HepG2 (cell line): ENCODE measurements at regions not wholly inside any gene's neighbourhood (a gene's known extent, or its start where the extent isn't known, plus 50 kb on each side); places are given as distances from the start of the nearest gene placed in this dataset.

Experiments used
- ATAC-seq: fragments of 200-7000 bp; cut with Tn5 transposase; 3 replicates; pipeline ENCODE4 v1.9.1; 2020; ENCODE audit warnings: mild to moderate bottlenecking, moderate library complexity
- BruUV-seq: library from RNA; stranded (reverse); fragments of 400-500 nt; replicated peaks from 2 replicates; lab custom pipeline; 2021; lab: Mats Ljungman, UMichigan
- CTCF ChIA-PET: fragments of 300-600 bp; formaldehyde crosslinking; extraction: SDS; loops from one replicate; lab custom pipeline; 2021; ENCODE audit warnings: low total read pairs, inconsistent platforms, low intra/inter-chr PET ratio; lab: Yijun Ruan, JAX
- POLR2A ChIA-PET: fragments of 350-600 bp; sonication (Branson Sonifier 250); formaldehyde crosslinking; loops from one replicate; lab custom pipeline; 2020; ENCODE audit warnings: antibody characterized with exemption, inconsistent platforms; lab: Yijun Ruan, JAX
- DNase-seq: peaks from one replicate; pipeline ENCODE4 v3.0.0-alpha.2; 2015; ENCODE audit warnings: low spot score
- FAIRE-seq: peaks from 3 replicates; lab custom pipeline; 2011; peaks lifted over from hg19 to GRCh38; lab: Jason Lieb, UNC
- H2AFZ ChIP-seq: one replicate; pipeline ENCODE4 v1.6.1; 2011; ENCODE audit warnings: low read length, inconsistent platforms
- H3K27ac ChIP-seq: fragments of 300-600 bp; 3 replicates; pipeline ENCODE4 v1.8.0; 2011; ENCODE audit warnings: mixed run types, mild to moderate bottlenecking, mixed read lengths, low read length, inconsistent platforms; ENCODE audit not compliant: insufficient read depth; ENCODE audit errors: extremely low read length
- H3K27me3 ChIP-seq, 2 experiments: fragments of 200-600 bp in 1 of 2; 2 replicates in 1 of 2; 3 replicates in 1 of 2; pipeline versions ENCODE4 v1.6.0 to v1.8.0; 2011; ENCODE audit warnings: low read length in 2 of 2, mild to moderate bottlenecking in 2 of 2, moderate library complexity in 2 of 2, inconsistent platforms in 1 of 2; ENCODE audit not compliant: insufficient read depth in 2 of 2, control insufficient read depth in 1 of 2
- H3K36me3 ChIP-seq, 2 experiments: fragments of 200-600 bp in 1 of 2; replicated peaks in 1 of 2; 2 replicates in 1 of 2; 3 replicates in 1 of 2; pipeline versions ENCODE4 v1.5.1 to v1.8.0; 2011; ENCODE audit warnings: low read length in 2 of 2, inconsistent platforms in 1 of 2; ENCODE audit not compliant: insufficient read depth in 2 of 2, control insufficient read depth in 1 of 2
- H3K4me1 ChIP-seq: 2 replicates; pipeline ENCODE4 v1.5.1; 2012; ENCODE audit warnings: low read length, inconsistent platforms; ENCODE audit not compliant: insufficient read depth
- H3K4me2 ChIP-seq: 2 replicates; pipeline ENCODE4 v1.6.0; 2011; ENCODE audit warnings: low read depth, low read length, inconsistent platforms
- H3K4me3 ChIP-seq, 3 experiments: fragments of 200-600 bp in 1 of 3; sonication (generic), shearing (Covaris generic) in 1 of 3; replicated peaks in 1 of 3; 2 replicates each; pipeline ENCODE4 v1.5.1; 2011 to 2016; ENCODE audit warnings: low read length in 3 of 3, inconsistent platforms in 2 of 3, low read depth in 2 of 3, mild to moderate bottlenecking in 2 of 3, control low read depth in 1 of 3, mixed read lengths in 1 of 3; ENCODE audit not compliant: insufficient read depth in 1 of 3
- H3K79me2 ChIP-seq: one replicate; pipeline ENCODE4 v1.6.1; 2011; ENCODE audit warnings: low read length, inconsistent platforms; ENCODE audit not compliant: insufficient read depth
- H3K9ac ChIP-seq: 2 replicates; pipeline ENCODE4 v1.6.0; 2011; ENCODE audit warnings: mild to moderate bottlenecking, low read depth, low read length, inconsistent platforms; ENCODE audit not compliant: insufficient read depth
- H3K9me3 ChIP-seq: 2 replicates; pipeline ENCODE4 v1.5.1; 2012; ENCODE audit warnings: mild to moderate bottlenecking, low read length
- H4K20me1 ChIP-seq: 2 replicates; pipeline ENCODE4 v1.6.0; 2011; ENCODE audit warnings: inconsistent platforms, mild to moderate bottlenecking, low read length, moderate library complexity; ENCODE audit not compliant: insufficient read depth
- ATM ChIP-seq: fragments of 450-650 bp; IDR thresholded peaks from 2 replicates; pipeline ENCODE4 v1.7.1; 2017; ENCODE audit warnings: mild to moderate bottlenecking, borderline replicate concordance
- HINFP ChIP-seq: sonication (generic); formaldehyde crosslinking; IDR thresholded peaks from 2 replicates; pipeline ENCODE4 v1.4.0; 2020; ENCODE audit warnings: low read depth, mild to moderate bottlenecking, missing genetic modification reagents
- KAT2B ChIP-seq: fragments of 150-350 bp; IDR thresholded peaks from 2 replicates; pipeline ENCODE4 v1.6.1; 2014; ENCODE audit warnings: low read depth, low read length, borderline replicate concordance
- KLF9 ChIP-seq: IDR thresholded peaks from 2 replicates; pipeline ENCODE4 v1.6.1; 2016; ENCODE audit warnings: low read depth
- MZF1 ChIP-seq: sonication (generic); formaldehyde crosslinking; IDR thresholded peaks from 2 replicates; pipeline ENCODE4 v1.8.1; 2023; ENCODE audit warnings: mild to moderate bottlenecking, missing genetic modification reagents, borderline replicate concordance
- NR2F2 ChIP-seq: IDR thresholded peaks from 2 replicates; pipeline ENCODE4 v1.6.1; 2012; ENCODE audit warnings: low read depth, inconsistent platforms, borderline replicate concordance
- PAF1 ChIP-seq: IDR thresholded peaks from 2 replicates; pipeline ENCODE4 v1.6.1; 2016; ENCODE audit warnings: missing genetic modification reagents, missing compliant biosample characterization
- PCBP2 ChIP-seq: fragments of 200-400 bp; formaldehyde crosslinking; optimal IDR thresholded peaks from 2 replicates; pipeline ENCODE3; 2018; ENCODE audit warnings: low read length, low read depth; ENCODE audit not compliant: poor library complexity, severe bottlenecking
- PRMT3 ChIP-seq: sonication (generic); formaldehyde crosslinking; IDR thresholded peaks from 2 replicates; pipeline ENCODE4 v1.8.1; 2022; ENCODE audit warnings: low read depth, mild to moderate bottlenecking, moderate library complexity, missing genetic modification reagents, borderline replicate concordance
- PRPF4 ChIP-seq: fragments of 200-400 bp; formaldehyde crosslinking; IDR thresholded peaks from 2 replicates; pipeline ENCODE4 v1.6.1; 2016; ENCODE audit warnings: low read length, low read depth; ENCODE audit not compliant: poor library complexity, severe bottlenecking
- RFXANK ChIP-seq: IDR thresholded peaks from 2 replicates; pipeline ENCODE4 v1.6.1; 2016
- ZBTB1 ChIP-seq: sonication (generic); formaldehyde crosslinking; IDR thresholded peaks from 2 replicates; pipeline ENCODE4 v1.4.0; 2020; ENCODE audit warnings: missing genetic modification reagents, borderline replicate concordance
- ZBTB43 ChIP-seq: sonication (generic); formaldehyde crosslinking; conservative IDR thresholded peaks from 2 replicates; pipeline ENCODE4 v1.4.0; 2020; ENCODE audit warnings: missing genetic modification reagents
- ZNF317 ChIP-seq: sonication (generic); formaldehyde crosslinking; IDR thresholded peaks from 2 replicates; pipeline ENCODE4 v1.5.0; 2020; ENCODE audit warnings: mild to moderate bottlenecking, missing genetic modification reagents
- ZNF414 ChIP-seq: sonication (generic); formaldehyde crosslinking; IDR thresholded peaks from 2 replicates; pipeline ENCODE4 v1.5.0; 2020; ENCODE audit warnings: missing genetic modification reagents
- ZNF7 ChIP-seq: IDR thresholded peaks from 2 replicates; pipeline ENCODE4 v1.6.1; 2016; ENCODE audit warnings: missing biosample characterization, missing genetic modification reagents
- ZNF776 ChIP-seq: sonication (generic); formaldehyde crosslinking; IDR thresholded peaks from 2 replicates; pipeline ENCODE4 v1.4.0; 2020; ENCODE audit warnings: mild to moderate bottlenecking, missing genetic modification reagents
- ZNF891 ChIP-seq: sonication (generic); formaldehyde crosslinking; IDR thresholded peaks from 2 replicates; pipeline ENCODE4 v1.5.0; 2020; ENCODE audit warnings: mild to moderate bottlenecking, missing genetic modification reagents
- WGBS: methylation state at CpG from one replicate; pipeline ENCODE4 v1.1.6; 2017; ENCODE audit warnings: low lambda C conversion rate; 5-methylcytosine and 5-hydroxymethylcytosine counted together
- in situ Hi-C: cut with HindIII; loops from 2 replicates; pipeline ENCODE4 v1.10.0; 2017; ENCODE audit warnings: low pct_unique_long_range_greater_than_20kb; ENCODE audit not compliant: extremely low pct_ligation_motif_present
- intact Hi-C: fragments of 100-400 bp; cut with micrococcal nuclease; formaldehyde crosslinking; loops from one replicate; pipeline ENCODE4 v1.10.0; 2022; ENCODE audit not compliant: unreplicated experiment

- Histone ChIP-seq H3K4me3 (no peak overlapping the region), H4K20me1 (no peaks in the 10 kb centered on the region), H3K36me3 (no peaks in the 10 kb centered on the region), H3K27me3 (no peaks in the 10 kb centered on the region; a peak in 1 of 5 replicates), H3K9me3 (no peaks in the 10 kb centered on the region), H3K4me1 (no peaks in the 10 kb centered on the region), H3K27ac (no peak overlapping the region), H2AFZ (no peak overlapping the region), H3K9ac (no peak overlapping the region), H3K79me2 (no peaks in the 10 kb centered on the region), H3K4me2 (no peak overlapping the region)
- WGBS = 0% methylated on average over 6 of the region's 6 CpGs
- BruUV-seq = no TSS peak
- no peak for ATAC-seq
- ChIA-PET CTCF (no interaction called here), POLR2A (no interaction called here)
- intact Hi-C loops = no loop called here
- in situ Hi-C loops = loop anchor here (25.0 kb wide), 2 partner anchors 894 to 1269 kb away; no protein-coding TSS in a partner anchor
- DNase-seq = no peak
- FAIRE-seq = no peak
- TF ChIP-seq HINFP (CRISPR knock-in tag) (no peak), PAF1 (no peak), ATM (no peak), ZNF317 (CRISPR knock-in tag) (no peak), NR2F2 (no peak), ZBTB1 (CRISPR knock-in tag) (no peak), MZF1 (no peak), KLF9 (CRISPR knock-in tag) (no peak), ZNF891 (no peak), ZBTB43 (no peak), RFXANK (CRISPR knock-in tag) (no peak), PRPF4 (no peak), ZNF776 (CRISPR knock-in tag) (no peak), ZNF7 (CRISPR knock-in tag) (no peak), KAT2B (no peak), ZNF414 (no peak), PRMT3 (CRISPR knock-in tag) (no peak), PCBP2 (no peak)
These were observed 74.4 kb upstream of the EPB41L3 start for GRCh38 chr18:5618047-5618688.
